ENCODE measurements at regions not wholly inside any gene's neighbourhood (a gene's known extent, or its start where the extent isn't known, plus 50 kb on each side); places are given as distances from the start of the nearest gene placed in this dataset.

- no peak for TF ChIP-seq CTCF (IDR thresholded peaks at IDR 0.05; ENCODE audit: insufficient read depth, low read depth, low read length)
- POLR2A ChIA-PET: no interaction called here
- Histone ChIP-seq H3K27me3 (ENCODE audit: control insufficient read depth, insufficient read depth, low read length) (no peaks in the 10 kb centered on the region), H3K4me3 (ENCODE audit: low read depth, low read length) (no peak overlapping the region), H3K36me3 (ENCODE audit: control insufficient read depth, insufficient read depth, low read length) (no peaks in the 10 kb centered on the region)
- DNase-seq (ENCODE audit: low read depth): no peak
- CTCF ChIA-PET: no interaction called here
Observed at GRCh38 chr11:60592601-60593000, 77.4 kb downstream of the MS4A13 start.

- DNase-seq (ENCODE audit: low read depth): no peak
- Histone ChIP-seq H3K36me3 (ENCODE audit: control insufficient read depth, insufficient read depth, low read length) (no peaks in the 10 kb centered on the region), H3K27me3 (ENCODE audit: control insufficient read depth, insufficient read depth, low read length) (no peaks in the 10 kb centered on the region), H3K4me3 (ENCODE audit: low read depth, low read length) (no peak overlapping the region)
- POLR2A ChIA-PET: no interaction called here
- no peak for TF ChIP-seq CTCF (IDR thresholded peaks at IDR 0.05; ENCODE audit: insufficient read depth, low read depth, low read length)
- CTCF ChIA-PET: interaction anchor here (0.7 kb wide), 1 partner anchor 23 kb away, joined by 5 read pairs; no protein-coding TSS in a partner anchor
Observed at GRCh38 chr11:60594998-60595642, 79.9 kb downstream of the MS4A13 start.

GRCh38 chr11:60607483-60607882, 91.9 kb upstream of the MS4A8 start:
- H3K4me3 ChIP-seq (ENCODE audit: low read depth, low read length): no peak overlapping the region
- ChIA-PET POLR2A (no interaction called here), CTCF (no interaction called here)
- H3K36me3 ChIP-seq (ENCODE audit: control insufficient read depth, insufficient read depth, low read length): no peaks in the 10 kb centered on the region
- no peak for DNase-seq (ENCODE audit: low read depth)
- no peak for TF ChIP-seq CTCF (IDR thresholded peaks at IDR 0.05; ENCODE audit: insufficient read depth, low read depth, low read length)
- no peaks in the 10 kb centered on the region for H3K27me3 ChIP-seq (ENCODE audit: control insufficient read depth, insufficient read depth, low read length)

GRCh38 chr11:60609632-60610031, 89.8 kb upstream of the MS4A8 start:
- TF ChIP-seq CTCF (IDR thresholded peaks at IDR 0.05; ENCODE audit: insufficient read depth, low read depth, low read length): no peak
- Histone ChIP-seq H3K36me3 (ENCODE audit: control insufficient read depth, insufficient read depth, low read length) (no peaks in the 10 kb centered on the region), H3K27me3 (ENCODE audit: control insufficient read depth, insufficient read depth, low read length) (no peaks in the 10 kb centered on the region), H3K4me3 (ENCODE audit: low read depth, low read length) (no peak overlapping the region)
- POLR2A ChIA-PET: no interaction called here
- no peak for DNase-seq (ENCODE audit: low read depth)
- CTCF ChIA-PET: interaction anchor here (0.8 kb wide), 1 partner anchor 9 kb away, joined by 3 read pairs; no protein-coding TSS in a partner anchor

GRCh38 chr11:60610702-60611101, 88.7 kb upstream of the MS4A8 start:
- no peak for TF ChIP-seq CTCF (IDR thresholded peaks at IDR 0.05; ENCODE audit: insufficient read depth, low read depth, low read length)
- POLR2A ChIA-PET: no interaction called here

More at GRCh38 chr11:60610702-60611101, 88.7 kb upstream of the MS4A8 start:
- DNase-seq (ENCODE audit: low read depth): no peak
- CTCF ChIA-PET: no interaction called here
- H3K27me3 ChIP-seq (ENCODE audit: control insufficient read depth, insufficient read depth, low read length): no peaks in the 10 kb centered on the region
- H3K36me3 ChIP-seq (ENCODE audit: control insufficient read depth, insufficient read depth, low read length): no peaks in the 10 kb centered on the region
- H3K4me3 ChIP-seq (ENCODE audit: low read depth, low read length): no peak overlapping the region

Data from BJ (cell line).